Renal cortex interstitium (tissue), 11 donors: ENCODE measurements at regions not wholly inside any gene's neighbourhood (a gene's known extent, or its start where the extent isn't known, plus 50 kb on each side); places are given as distances from the start of the nearest gene placed in this dataset.

Source experiments
- DNase-seq, 11 donors: peaks; one replicate each; pipeline ENCODE4 v3.0.0-alpha.2; 2013; ENCODE audit warnings: low read depth in 9 of 11, low spot score in 4 of 11; ENCODE audit errors: extremely low read depth in 1 of 11

- no peak for DNase-seq
Observed at GRCh38 chr9:94159069-94159939, 75.0 kb downstream of the PTPDC1 start.

- no peak for DNase-seq
Observed at GRCh38 chr9:94160594-94161501, 76.6 kb downstream of the PTPDC1 start.

GRCh38 chr9:94161673-94162072, 77.4 kb downstream of the PTPDC1 start:
- DNase-seq: no peak

GRCh38 chr9:94164806-94165549, 80.7 kb downstream of the PTPDC1 start:
- no peak for DNase-seq

GRCh38 chr9:94165592-94166235, 81.5 kb downstream of the PTPDC1 start:
- DNase-seq: peak; percentile 93 to 98 (median 96)

- peak; percentile 96 to 100 (median 99) for DNase-seq
Observed at GRCh38 chr9:94166236-94166975, 82.1 kb downstream of the PTPDC1 start.

GRCh38 chr9:94166976-94167346, 82.7 kb downstream of the PTPDC1 start:
- peak in 3 of 11 donors; percentile 73 to 86 (median 85) for DNase-seq

- DNase-seq: no peak
Observed at GRCh38 chr9:94167376-94167890, 83.2 kb downstream of the PTPDC1 start.

- no peak for DNase-seq
Observed at GRCh38 chr9:94168203-94169000, 84.1 kb downstream of the PTPDC1 start.

- DNase-seq: no peak
Observed at GRCh38 chr9:94169968-94170367, 85.7 kb downstream of the PTPDC1 start.

GRCh38 chr9:94173632-94174031, 85.5 kb upstream of the ZNF169 start:
- DNase-seq: no peak

GRCh38 chr9:94174164-94174563, 84.9 kb upstream of the ZNF169 start:
- DNase-seq: no peak

GRCh38 chr9:94175669-94176068, 83.4 kb upstream of the ZNF169 start:
- DNase-seq: no peak

GRCh38 chr9:94176608-94177007, 82.5 kb upstream of the ZNF169 start:
- no peak for DNase-seq

- no peak for DNase-seq
Observed at GRCh38 chr9:94178927-94179326, 80.2 kb upstream of the ZNF169 start.

GRCh38 chr9:94181408-94182181, 77.5 kb upstream of the ZNF169 start:
- no peak for DNase-seq

GRCh38 chr9:94182532-94182931, 76.6 kb upstream of the ZNF169 start:
- DNase-seq: no peak
